Parathyroid adenoma (tissue), 2 donors: ENCODE measurements at regions not wholly inside any gene's neighbourhood (a gene's known extent, or its start where the extent isn't known, plus 50 kb on each side); places are given as distances from the start of the nearest gene placed in this dataset.

Source experiments
- H2AFZ ChIP-seq: fragments of 300-600 bp; sonication (generic); one replicate; pipeline ENCODE4 v1.7.0; 2017; ENCODE audit warnings: antibody characterized with exemption, mild to moderate bottlenecking
- H3K27ac ChIP-seq: fragments of 300-600 bp; sonication (generic); one replicate; pipeline ENCODE4 v1.7.0; 2017
- H3K27me3 ChIP-seq: fragments of 300-600 bp; sonication (generic); one replicate; pipeline ENCODE4 v1.7.0; 2017; ENCODE audit warnings: low read length; ENCODE audit not compliant: control insufficient read depth, insufficient read depth
- H3K36me3 ChIP-seq: fragments of 300-600 bp; sonication (generic); one replicate; pipeline ENCODE4 v1.7.0; 2017; ENCODE audit warnings: low read length; ENCODE audit not compliant: control insufficient read depth, insufficient read depth
- H3K4me1 ChIP-seq: fragments of 300-600 bp; sonication (generic); one replicate; pipeline ENCODE4 v1.7.0; 2017; ENCODE audit warnings: control low read depth
- H3K4me2 ChIP-seq: fragments of 300-600 bp; sonication (generic); one replicate; pipeline ENCODE4 v1.7.0; 2017; ENCODE audit warnings: low read length
- H3K4me3 ChIP-seq: fragments of 300-600 bp; sonication (generic); one replicate; pipeline ENCODE4 v1.7.0; 2017; ENCODE audit warnings: low read depth, low read length
- H3K79me2 ChIP-seq: fragments of 300-600 bp; sonication (generic); one replicate; pipeline ENCODE4 v1.7.0; 2017; ENCODE audit warnings: control low read depth
- H3K9ac ChIP-seq: fragments of 300-600 bp; sonication (generic); one replicate; pipeline ENCODE4 v1.7.0; 2017; ENCODE audit warnings: mild to moderate bottlenecking
- H3K9me3 ChIP-seq: fragments of 300-600 bp; sonication (generic); one replicate; pipeline ENCODE4 v1.7.0; 2017; ENCODE audit warnings: low read length; ENCODE audit not compliant: control insufficient read depth
- CTCF ChIP-seq: fragments of 300-600 bp; sonication (generic); IDR thresholded peaks from one replicate; pipeline ENCODE4 v1.7.0; 2017; ENCODE audit warnings: antibody characterized with exemption, mild to moderate bottlenecking
- donor health status: primary hyperparathyroidism.

DNA sequence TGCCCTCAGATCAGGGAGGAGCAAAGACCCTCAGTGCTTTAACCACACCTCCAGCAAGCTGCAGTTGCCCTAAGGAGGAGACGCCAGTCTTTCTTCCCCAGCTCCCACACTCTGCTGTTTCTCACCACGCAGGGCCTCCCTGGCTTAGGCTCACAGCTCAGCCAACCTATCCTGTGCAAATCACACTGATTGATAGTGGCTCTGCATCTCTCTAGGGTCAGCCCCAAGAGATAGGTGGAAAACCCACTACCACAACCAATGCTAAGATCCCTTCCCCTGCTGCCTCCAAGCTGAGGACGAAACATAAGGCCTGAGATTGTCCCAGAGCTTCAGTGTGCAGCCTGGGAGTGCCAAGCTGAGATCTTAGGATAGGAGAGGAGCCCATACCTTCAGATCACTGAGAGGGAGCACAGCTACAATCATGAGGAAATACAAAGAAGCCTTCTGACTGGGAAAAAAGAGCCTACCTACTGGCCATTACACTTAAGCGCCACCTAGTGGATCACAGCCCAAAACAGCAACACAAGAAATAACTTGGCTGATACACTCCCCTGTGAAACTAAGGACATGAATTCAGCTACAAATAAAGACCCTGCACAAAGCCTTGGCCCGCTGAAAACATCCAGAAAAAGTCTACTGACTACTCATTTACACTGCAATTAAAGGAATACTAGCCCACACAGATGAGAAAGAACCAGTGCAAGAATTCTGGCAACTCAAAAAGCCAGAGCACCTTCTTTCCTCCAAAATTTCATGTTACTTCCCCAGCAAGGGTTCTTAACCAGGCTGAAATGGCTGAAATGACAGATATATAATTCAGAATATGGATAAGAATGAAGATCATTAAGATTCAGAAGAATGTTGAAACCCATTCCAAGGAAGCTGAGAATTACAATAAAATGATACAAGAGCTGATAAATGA, 271.5 kb upstream of the DCBLD2 start:
- peak overlapping the region; percentile 68 for H2AFZ ChIP-seq
- no peak overlapping the region for H3K4me3 ChIP-seq
- H3K36me3 ChIP-seq, result no peaks in the 10 kb centered on the region
- no peaks in the 10 kb centered on the region for H3K79me2 ChIP-seq
- H3K27ac ChIP-seq, result peak overlapping the region; percentile 5
- H3K27me3 ChIP-seq, result no peaks in the 10 kb centered on the region
- H3K4me1 ChIP-seq, result peaks cover 14% of the 10 kb centered on the region
- peak; percentile 83 for TF ChIP-seq CTCF
- no peak overlapping the region for H3K9ac ChIP-seq
- H3K4me2 ChIP-seq, result no peak overlapping the region
- H3K9me3 ChIP-seq, result no peaks in the 10 kb centered on the region

GRCh38 chr3:99171800-99172199, 270.3 kb upstream of the DCBLD2 start:
- H3K79me2 ChIP-seq, result no peaks in the 10 kb centered on the region
- H3K27me3 ChIP-seq, result no peaks in the 10 kb centered on the region
- TF ChIP-seq CTCF, result no peak
- H2AFZ ChIP-seq, result peak overlapping the region; percentile 68
- H3K4me1 ChIP-seq, result peaks cover 14% of the 10 kb centered on the region
- H3K4me3 ChIP-seq, result no peak overlapping the region
- no peak overlapping the region for H3K4me2 ChIP-seq
- no peaks in the 10 kb centered on the region for H3K9me3 ChIP-seq
- no peak overlapping the region for H3K27ac ChIP-seq
- no peaks in the 10 kb centered on the region for H3K36me3 ChIP-seq
- no peak overlapping the region for H3K9ac ChIP-seq

GRCh38 chr3:99170867-99171517, 269.5 kb upstream of the DCBLD2 start:
- no peaks in the 10 kb centered on the region for H3K36me3 ChIP-seq
- no peak overlapping the region for H3K4me3 ChIP-seq
- no peak overlapping the region for H3K4me2 ChIP-seq
- no peaks in the 10 kb centered on the region for H3K9me3 ChIP-seq
- H3K4me1 ChIP-seq, result peaks cover 14% of the 10 kb centered on the region
- H3K27me3 ChIP-seq, result no peaks in the 10 kb centered on the region
- no peak overlapping the region for H3K9ac ChIP-seq
- no peak for TF ChIP-seq CTCF
- no peaks in the 10 kb centered on the region for H3K79me2 ChIP-seq
- no peak overlapping the region for H3K27ac ChIP-seq
- no peak overlapping the region for H2AFZ ChIP-seq

DNA sequence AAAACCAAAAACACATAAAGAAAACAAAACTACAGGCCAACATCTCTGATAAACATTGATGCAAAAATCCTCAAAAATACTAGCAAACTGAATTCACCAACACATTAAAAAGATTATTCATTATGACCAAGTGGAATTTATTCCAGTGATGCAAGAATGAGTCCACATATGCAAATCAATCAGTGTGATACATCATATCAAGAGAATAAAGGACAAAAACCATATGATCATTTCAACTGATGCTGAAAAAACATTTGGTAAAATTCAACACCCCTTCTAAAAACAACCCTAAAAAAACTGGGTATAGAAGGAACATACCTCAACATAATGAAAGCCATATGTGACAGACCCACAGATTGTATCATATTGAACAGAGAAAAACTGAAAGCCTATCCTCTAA, 265.6 kb upstream of the DCBLD2 start:
- no peak overlapping the region for H3K27ac ChIP-seq
- H2AFZ ChIP-seq, result no peak overlapping the region
- H3K27me3 ChIP-seq, result no peaks in the 10 kb centered on the region
- no peaks in the 10 kb centered on the region for H3K79me2 ChIP-seq
- no peak overlapping the region for H3K4me2 ChIP-seq
- no peak overlapping the region for H3K4me3 ChIP-seq
- no peaks in the 10 kb centered on the region for H3K9me3 ChIP-seq
- no peak for TF ChIP-seq CTCF
- no peaks in the 10 kb centered on the region for H3K4me1 ChIP-seq
- H3K9ac ChIP-seq, result no peak overlapping the region
- H3K36me3 ChIP-seq, result no peaks in the 10 kb centered on the region
